H1 (cell line): ENCODE measurements at regions not wholly inside any gene's neighbourhood (a gene's known extent, or its start where the extent isn't known, plus 50 kb on each side); places are given as distances from the start of the nearest gene placed in this dataset.

Experiments used
- BRCA1 ChIP-seq: IDR thresholded peaks from 2 replicates; pipeline ENCODE4 v1.6.1; 2012; ENCODE audit warnings: low read depth, low read length, improper control_type of control experiment
- EP300 ChIP-seq, 2 experiments: IDR thresholded peaks; 1 replicate in 1 of 2; 2 replicates in 1 of 2; pipeline ENCODE4 v1.6.1; 2011 to 2012; ENCODE audit warnings: low read depth in 2 of 2, low read length in 2 of 2, mild to moderate bottlenecking in 2 of 2, borderline replicate concordance in 1 of 2, inconsistent platforms in 1 of 2, moderate library complexity in 1 of 2
- EZH2 ChIP-seq: fragments of 200-600 bp; sonication (generic); IDR thresholded peaks from 2 replicates; pipeline ENCODE4 v1.7.1; 2012; ENCODE audit warnings: low read depth, mild to moderate bottlenecking, moderate library complexity, low read length, inconsistent platforms; ENCODE audit not compliant: severe bottlenecking
- FOSL1 ChIP-seq: IDR thresholded peaks from 2 replicates; pipeline ENCODE4 v1.6.1; 2011; ENCODE audit warnings: mild to moderate bottlenecking, low read depth, low read length, moderate library complexity; ENCODE audit not compliant: insufficient read depth
- NANOG ChIP-seq: IDR thresholded peaks from 2 replicates; pipeline ENCODE4 v1.6.1; 2011; ENCODE audit warnings: low read length, low read depth, mild to moderate bottlenecking, inconsistent platforms; ENCODE audit not compliant: insufficient read depth, poor library complexity, severe bottlenecking
- POLR2A ChIP-seq, 2 experiments: IDR thresholded peaks; 1 replicate in 1 of 2; 2 replicates in 1 of 2; pipeline ENCODE4 v1.6.1; 2011; ENCODE audit warnings: low read depth in 2 of 2, low read length in 2 of 2, mild to moderate bottlenecking in 2 of 2; ENCODE audit errors: control extremely low read depth in 1 of 2
- POLR2AphosphoS5 ChIP-seq: IDR thresholded peaks from 2 replicates; pipeline ENCODE4 v1.6.1; 2011; ENCODE audit warnings: low read depth, low read length
- RXRA ChIP-seq: IDR thresholded peaks from 2 replicates; pipeline ENCODE4 v1.6.1; 2011; ENCODE audit warnings: low read depth, mild to moderate bottlenecking, low read length, moderate library complexity; ENCODE audit not compliant: insufficient read depth
- SIRT6 ChIP-seq: IDR thresholded peaks from one replicate; pipeline ENCODE4 v1.7.1; 2012; ENCODE audit warnings: low read length, inconsistent platforms
- SIX5 ChIP-seq: IDR thresholded peaks from 2 replicates; pipeline ENCODE4 v1.6.1; 2011; ENCODE audit warnings: mild to moderate bottlenecking, low read depth, low read length
- ZNF274 ChIP-seq: IDR thresholded peaks from 2 replicates; pipeline ENCODE4 v1.7.0; 2012; ENCODE audit warnings: low read length, borderline replicate concordance; ENCODE audit errors: extremely low read depth
- TF ChIP-seq, protein P1 (sequence below), 3 experiments: IDR thresholded peaks; 1 replicate in 2 of 3; 2 replicates in 1 of 3; pipeline versions ENCODE4 v1.5.1 to v1.6.1; 2011; ENCODE audit warnings: low read length in 3 of 3, mild to moderate bottlenecking in 3 of 3, inconsistent platforms in 2 of 3, low read depth in 1 of 3, moderate library complexity in 1 of 3; ENCODE audit not compliant: insufficient read depth in 1 of 3; ENCODE audit errors: control extremely low read depth in 1 of 3
- TF ChIP-seq, protein P2 (sequence below): IDR thresholded peaks from 2 replicates; pipeline ENCODE4 v1.6.1; 2011; ENCODE audit warnings: low read depth, mild to moderate bottlenecking, low read length; ENCODE audit not compliant: insufficient read depth

DNA sequence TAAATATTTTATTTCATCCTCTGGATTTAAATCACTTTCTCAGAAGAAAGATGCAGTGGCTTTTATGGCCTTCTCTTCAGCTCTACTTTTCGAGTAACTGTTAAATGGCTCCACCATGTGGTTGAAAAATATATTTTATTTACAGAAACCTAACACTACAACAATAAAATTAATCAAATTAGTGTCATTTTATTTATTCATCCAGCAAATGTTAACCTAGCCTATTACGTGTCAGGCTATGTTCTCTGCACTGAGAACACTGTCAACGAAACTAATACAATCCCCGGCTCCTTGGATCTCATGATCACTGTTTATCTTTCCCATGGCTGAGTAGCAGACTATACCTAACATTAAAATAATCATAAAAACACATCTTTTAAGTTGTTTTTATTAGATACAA lies 148.0 kb upstream of the OSTN start:
- no peak for TF ChIP-seq POLR2A (IDR thresholded peaks at IDR 0.05; ENCODE audit: control extremely low read depth in 1 of 2, low read depth in 2 of 2, low read length in 2 of 2)
- TF ChIP-seq EP300 (IDR thresholded peaks at IDR 0.05; ENCODE audit: borderline replicate concordance in 1 of 2, low read depth in 2 of 2, low read length in 2 of 2), result no peak
- no peak for TF ChIP-seq SIX5
- TF ChIP-seq BRCA1, result no peak
- TF ChIP-seq, protein P1, sequence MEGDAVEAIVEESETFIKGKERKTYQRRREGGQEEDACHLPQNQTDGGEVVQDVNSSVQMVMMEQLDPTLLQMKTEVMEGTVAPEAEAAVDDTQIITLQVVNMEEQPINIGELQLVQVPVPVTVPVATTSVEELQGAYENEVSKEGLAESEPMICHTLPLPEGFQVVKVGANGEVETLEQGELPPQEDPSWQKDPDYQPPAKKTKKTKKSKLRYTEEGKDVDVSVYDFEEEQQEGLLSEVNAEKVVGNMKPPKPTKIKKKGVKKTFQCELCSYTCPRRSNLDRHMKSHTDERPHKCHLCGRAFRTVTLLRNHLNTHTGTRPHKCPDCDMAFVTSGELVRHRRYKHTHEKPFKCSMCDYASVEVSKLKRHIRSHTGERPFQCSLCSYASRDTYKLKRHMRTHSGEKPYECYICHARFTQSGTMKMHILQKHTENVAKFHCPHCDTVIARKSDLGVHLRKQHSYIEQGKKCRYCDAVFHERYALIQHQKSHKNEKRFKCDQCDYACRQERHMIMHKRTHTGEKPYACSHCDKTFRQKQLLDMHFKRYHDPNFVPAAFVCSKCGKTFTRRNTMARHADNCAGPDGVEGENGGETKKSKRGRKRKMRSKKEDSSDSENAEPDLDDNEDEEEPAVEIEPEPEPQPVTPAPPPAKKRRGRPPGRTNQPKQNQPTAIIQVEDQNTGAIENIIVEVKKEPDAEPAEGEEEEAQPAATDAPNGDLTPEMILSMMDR (IDR thresholded peaks at IDR 0.05; ENCODE audit: control extremely low read depth in 1 of 3, insufficient read depth in 1 of 3, low read depth in 1 of 3, low read length in 3 of 3), result peak in 2 of 3 experiments; percentile 19 to 40; a peak in 2 of 4 replicates
- no peak for TF ChIP-seq FOSL1
- TF ChIP-seq RXRA, result no peak
- no peak for TF ChIP-seq ZNF274
- TF ChIP-seq EZH2, result no peak
- TF ChIP-seq SIRT6, result no peak
- TF ChIP-seq, protein P2, sequence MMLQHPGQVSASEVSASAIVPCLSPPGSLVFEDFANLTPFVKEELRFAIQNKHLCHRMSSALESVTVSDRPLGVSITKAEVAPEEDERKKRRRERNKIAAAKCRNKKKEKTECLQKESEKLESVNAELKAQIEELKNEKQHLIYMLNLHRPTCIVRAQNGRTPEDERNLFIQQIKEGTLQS, result no peak
- no peak for TF ChIP-seq NANOG
- TF ChIP-seq POLR2AphosphoS5, result no peak
